ENCODE measurements at regions not wholly inside any gene's neighbourhood (a gene's known extent, or its start where the extent isn't known, plus 50 kb on each side); places are given as distances from the start of the nearest gene placed in this dataset.

- no peak for DNase-seq
Observed at GRCh38 chr7:1322240-1323110, 89.8 kb downstream of the UNCX start.

DNA sequence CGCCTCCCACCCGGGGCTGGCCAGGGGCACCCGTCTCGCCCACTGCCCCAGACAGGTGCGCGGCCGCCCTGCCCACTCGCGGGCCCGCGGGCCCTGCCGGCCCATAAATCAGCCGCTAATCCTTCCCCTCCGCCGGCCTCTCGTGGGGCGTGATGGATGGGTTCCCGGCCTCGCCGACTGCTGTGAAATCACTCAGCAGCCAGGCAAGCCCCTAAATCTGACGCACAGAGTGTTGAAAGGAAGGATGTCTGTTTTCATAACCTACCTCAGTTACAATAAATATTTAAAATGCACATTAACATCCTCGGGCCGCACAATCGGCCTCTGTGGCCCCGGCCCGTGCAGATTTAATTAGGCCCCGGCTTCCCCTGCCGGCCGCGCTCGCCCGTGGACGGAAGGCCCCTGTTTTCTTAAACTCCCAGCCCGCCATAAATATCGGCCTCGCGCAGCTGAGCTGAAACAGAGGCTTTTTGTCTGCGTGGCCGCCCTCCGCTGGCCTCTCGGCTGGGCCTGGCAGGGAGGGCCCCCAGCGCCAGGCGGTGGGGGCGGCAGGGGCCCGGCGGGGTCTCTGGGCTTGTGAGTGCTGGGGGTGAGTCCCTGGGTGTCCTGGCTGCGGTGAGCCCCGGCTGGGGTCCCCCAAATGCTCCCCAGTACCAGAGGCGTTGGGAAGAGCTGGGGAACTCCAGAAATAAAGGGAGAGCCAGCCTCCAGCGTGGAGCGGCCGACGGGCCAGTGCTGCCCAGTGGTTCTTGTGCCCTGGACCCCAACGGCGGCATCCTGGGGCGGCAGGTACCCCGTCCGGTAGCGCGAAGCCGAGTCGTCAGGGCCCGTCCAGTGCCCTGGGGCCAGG is 90.7 kb downstream of the UNCX start:
- no peak for DNase-seq

DNA sequence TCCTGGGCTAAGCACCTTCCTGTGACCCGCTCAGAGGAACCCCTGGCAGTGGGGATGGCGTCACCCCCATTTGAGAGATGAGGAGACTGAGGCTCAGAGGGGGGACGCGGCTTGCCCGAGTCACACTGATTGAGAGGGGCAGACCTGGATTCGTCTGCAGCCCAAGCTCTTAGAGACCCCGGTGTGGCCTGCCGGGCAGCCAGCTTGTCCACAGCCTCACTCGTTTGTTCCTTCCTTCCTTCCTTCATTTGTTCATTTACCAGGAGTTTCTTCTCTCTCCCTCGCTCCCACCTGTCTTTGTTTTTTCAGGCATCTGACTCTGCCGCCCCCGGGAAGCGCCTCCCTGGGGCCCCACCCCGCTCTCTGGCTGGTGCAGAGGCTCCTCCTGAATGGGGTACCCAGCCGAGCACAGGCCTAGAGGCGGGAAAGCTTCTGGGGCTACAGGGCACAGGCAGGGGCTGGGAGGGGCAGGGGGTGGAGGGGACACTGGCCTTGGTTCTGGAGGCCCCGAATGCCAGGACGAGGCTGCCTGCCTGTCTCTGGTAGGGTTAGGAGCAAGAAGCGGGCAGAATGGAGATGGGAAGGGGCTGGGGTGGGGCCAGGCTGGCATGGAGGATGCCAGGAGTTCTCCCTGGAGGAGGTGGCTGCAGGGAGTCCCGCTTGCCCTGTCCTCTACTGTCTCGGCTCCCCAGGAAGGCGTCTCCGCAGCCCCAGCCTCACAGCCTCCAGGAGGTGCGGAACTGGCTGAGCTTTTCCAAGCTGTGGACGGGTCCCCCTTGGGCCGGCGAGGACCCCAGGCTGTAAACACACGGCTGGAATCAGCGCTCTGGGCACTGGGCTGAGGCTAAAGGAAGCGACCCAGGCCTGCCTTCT is 91.6 kb downstream of the UNCX start:
- DNase-seq: no peak

DNA sequence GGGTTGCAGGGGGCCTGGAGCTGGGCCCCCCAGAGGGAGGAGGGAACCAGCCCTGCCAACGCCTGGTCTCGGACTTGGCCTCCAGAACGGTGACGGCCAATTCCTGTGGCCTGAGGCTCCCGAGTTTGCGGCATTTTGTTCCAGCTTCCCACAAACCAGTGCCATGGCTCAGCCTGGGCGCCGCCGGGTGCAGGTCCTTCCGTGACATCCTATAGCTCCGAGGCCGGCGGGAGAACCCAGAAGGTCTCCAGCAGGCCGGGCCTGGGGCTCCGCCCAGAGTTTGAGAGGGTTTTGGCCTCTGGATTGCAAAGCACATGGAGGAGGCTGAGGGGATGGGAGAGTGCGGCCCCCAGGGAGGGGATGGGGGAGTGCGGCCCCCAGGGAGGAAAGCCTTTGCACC is 92.6 kb downstream of the UNCX start:
- DNase-seq: no peak

GRCh38 chr7:1325646-1326510 is 93.2 kb downstream of the UNCX start:
- DNase-seq: no peak

- no peak for DNase-seq
Observed at GRCh38 chr7:1326511-1326785, 93.8 kb downstream of the UNCX start.

GRCh38 chr7:1329261-1329660 is 96.6 kb downstream of the UNCX start:
- no peak for DNase-seq

GRCh38 chr7:1329966-1330800 is 97.5 kb downstream of the UNCX start:
- no peak for DNase-seq

- no peak for DNase-seq
Observed at GRCh38 chr7:1330801-1331425, 98.2 kb downstream of the UNCX start.

DNA sequence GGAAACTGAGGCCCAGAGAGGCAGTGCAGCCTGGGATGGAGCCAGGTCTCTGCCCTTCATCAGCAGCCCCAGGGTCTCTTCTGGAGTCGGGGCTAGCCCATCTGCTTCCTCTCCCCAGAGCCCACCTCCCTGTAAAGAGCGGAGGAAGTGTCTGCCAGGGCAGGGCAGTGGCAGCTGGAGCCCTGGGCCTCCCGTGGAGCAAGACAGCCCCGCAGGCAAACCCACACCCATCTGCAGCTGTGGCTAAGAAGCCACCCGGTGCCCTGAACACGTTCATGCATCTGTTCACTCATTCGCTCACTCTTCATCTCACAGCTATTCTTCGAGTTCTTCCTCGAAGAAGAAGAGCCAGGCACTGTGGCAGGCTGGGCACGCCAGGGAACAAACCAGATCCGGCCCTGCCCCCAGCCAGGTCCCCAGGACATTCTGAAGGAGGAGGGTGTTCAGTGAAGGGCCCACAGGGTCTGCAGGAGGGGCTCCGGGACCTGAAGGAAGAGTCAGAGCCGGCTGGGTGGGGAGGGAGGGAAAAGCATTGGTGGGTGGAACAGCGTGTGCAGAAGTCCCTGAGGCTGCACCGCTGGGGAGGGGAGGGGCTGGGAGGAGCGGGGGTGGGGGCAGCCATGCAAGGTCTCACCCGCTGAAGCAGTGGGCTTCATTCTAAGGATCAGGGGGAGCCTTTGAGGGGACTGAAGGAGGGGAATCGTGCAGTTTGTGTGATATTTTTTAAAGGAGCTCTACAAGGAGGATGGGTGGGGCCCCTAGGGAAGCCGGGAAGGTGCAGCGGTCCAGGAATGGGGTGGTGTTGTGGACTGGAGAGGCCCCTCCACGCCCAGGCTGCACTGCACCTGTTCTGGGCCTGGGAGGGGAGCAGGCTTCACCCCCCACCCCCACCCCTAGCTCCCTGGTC is 99.1 kb downstream of the UNCX start:
- no peak for DNase-seq

DNA sequence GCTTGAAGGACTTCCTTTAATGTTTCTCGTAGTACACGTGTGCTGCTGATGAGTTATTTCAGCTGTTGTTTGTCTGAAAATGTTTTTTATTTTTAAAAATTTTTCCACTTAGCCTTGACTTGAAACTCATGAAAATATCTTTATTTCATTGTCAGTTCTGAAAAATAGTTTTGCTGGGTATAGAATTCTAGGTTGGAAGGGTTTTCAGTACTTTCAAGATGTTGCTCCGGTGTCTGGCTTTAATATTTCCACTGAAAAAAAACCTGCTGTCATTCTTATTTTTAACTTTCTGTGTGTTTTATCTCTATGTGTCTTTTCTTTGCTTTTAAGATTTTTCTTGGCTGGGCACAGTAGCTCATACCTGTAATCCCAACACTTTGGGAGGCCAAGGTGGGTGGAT is 103.8 kb downstream of the UNCX start:
- no peak for DNase-seq

DNA sequence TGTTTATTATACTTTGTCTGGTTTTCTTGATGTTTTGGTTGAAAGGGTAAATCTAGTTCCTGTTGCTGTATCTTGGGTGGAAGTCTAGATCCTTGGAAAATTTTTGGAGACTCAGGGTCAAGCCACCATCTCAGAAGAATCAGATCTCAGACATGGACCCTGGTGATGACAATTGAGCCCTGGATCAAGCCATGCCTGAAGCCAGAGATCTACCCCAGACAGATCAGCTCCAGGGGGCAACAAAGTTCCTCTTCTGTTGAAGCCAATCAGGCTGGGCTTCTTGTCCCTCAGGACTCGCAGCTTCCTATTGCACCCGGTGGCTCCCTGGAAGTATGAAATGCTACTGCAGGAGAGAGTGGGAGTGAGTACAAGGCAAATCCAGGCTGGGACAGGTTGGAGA is 106.9 kb downstream of the UNCX start:
- DNase-seq: no peak

DNA sequence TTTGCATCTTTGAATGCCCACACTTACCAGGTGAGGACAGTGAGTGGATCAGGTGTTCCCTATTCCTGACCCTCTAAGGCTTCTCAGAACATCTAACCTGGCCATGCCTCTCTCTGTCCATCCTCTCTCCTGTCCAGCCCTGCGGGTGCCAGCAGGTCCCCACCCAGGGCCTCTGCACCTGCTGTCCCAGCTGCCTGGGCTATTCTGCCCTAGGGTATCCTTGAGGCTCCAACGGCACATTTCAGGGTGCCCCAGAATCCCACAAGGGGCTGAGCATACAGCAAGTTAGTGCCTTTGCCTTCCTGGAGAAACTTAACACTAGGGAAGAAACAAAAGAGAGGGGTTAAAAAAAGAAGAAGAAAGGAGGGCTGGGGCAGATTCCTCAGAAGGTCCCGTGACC is 107.4 kb downstream of the UNCX start:
- DNase-seq: no peak

DNA sequence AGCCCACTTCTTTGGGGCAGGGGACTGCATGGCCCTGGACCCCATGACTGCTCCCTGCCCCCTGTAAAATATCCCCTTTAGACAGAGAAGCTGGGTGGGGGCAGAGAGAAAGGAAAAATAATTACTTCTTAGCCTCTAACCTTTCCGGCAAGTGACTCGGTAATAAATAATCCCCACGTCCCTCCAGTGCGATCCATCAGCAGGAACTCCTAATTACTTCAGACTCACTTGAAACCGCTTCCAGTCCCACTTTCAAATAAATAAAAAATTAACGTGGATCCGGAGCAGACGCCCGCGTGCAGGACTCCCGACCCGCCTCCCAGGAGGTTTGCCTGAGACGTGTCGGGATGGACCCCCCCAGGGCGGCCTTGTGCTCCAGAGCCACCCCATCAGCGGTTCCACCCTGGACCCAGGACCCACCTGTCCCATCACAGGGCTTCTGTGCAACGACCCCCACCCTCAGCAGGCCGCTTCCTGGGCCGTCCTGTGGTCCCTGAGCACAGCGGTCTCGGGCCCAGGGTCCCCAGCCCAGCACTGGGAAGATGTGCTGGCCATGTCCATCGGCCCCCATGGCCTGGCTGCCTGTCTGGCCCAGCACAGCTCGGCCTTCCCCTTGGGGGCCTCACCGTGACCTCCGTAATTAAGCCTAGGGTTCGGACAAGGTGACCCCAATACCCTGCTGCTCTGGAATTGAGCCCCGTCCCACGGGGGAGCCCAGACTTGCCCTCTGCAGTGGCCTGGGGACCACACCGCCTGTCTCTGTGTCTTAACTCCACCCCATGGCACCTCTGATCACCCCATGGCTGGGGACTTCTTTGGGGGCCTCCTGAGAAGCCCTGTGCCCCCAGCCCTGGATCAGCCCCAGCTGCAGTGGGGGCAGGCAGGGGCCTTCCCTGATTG is 108.0 kb downstream of the UNCX start:
- no peak for DNase-seq

- DNase-seq: no peak
Observed at GRCh38 chr7:1341361-1342089, 108.9 kb downstream of the UNCX start.

- DNase-seq: no peak
Observed at GRCh38 chr7:1342090-1342640, 109.5 kb downstream of the UNCX start.

- DNase-seq: no peak
Observed at GRCh38 chr7:1343551-1343950, 110.9 kb downstream of the UNCX start.

DNA sequence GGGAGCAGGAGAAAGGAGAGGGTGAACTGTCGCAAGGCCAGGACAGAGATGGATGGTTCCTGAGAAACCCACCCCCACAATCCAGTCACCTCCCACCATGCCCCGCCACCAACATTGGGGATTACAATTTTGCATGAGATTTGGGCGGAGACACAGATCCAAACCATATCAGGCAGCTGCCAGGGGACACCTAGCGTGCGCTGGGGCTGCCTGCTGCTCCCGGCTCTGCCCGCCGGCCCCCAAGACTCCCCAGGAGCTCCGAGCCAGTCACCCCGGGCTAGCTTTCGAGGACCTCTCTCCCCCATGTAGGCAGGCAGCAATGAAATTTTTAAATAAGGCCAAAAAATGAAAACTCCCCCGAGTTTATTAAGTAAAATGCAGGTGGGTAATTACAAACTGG is 111.7 kb downstream of the UNCX start:
- DNase-seq: no peak

Data from stimulated activated CD4-positive, alpha-beta T cell treated with anti-CD3 and anti-CD28 coated beads, Interleukin-15, amount 100 ng/mL, for 24 hours (primary cell).